Naive thymus-derived CD8-positive, alpha-beta T cell (primary cell): ENCODE measurements at regions not wholly inside any gene's neighbourhood (a gene's known extent, or its start where the extent isn't known, plus 50 kb on each side); places are given as distances from the start of the nearest gene placed in this dataset.
A peak's percentile ranks its signal among the peaks of the same experiment; 100 is the strongest.

Experiments used
- ATAC-seq, 2 donors: fragments of 150-1000 bp; cut with Tn5 transposase in 1 of 2; sonication (Bioruptor Pico), chemical (Tn5 transposase) in 1 of 2; 1 replicate in 1 of 2; 2 replicates in 1 of 2; pipeline ENCODE4 v1.10.0; 2021; ENCODE audit warnings: mild to moderate bottlenecking in 2 of 2, moderate library complexity in 2 of 2
- POLR2A ChIA-PET: fragments of 350-600 bp; sonication (Branson Sonifier 250); formaldehyde crosslinking; loops from one replicate; lab custom pipeline; 2021; ENCODE audit warnings: antibody characterized with exemption; lab: Charles Lee
- DNase-seq, 10 donors: peaks; one replicate each; pipeline versions ENCODE4 v3.0.0 to v3.0.0-alpha.2; 2020 to 2022
- H3K27ac Mint-ChIP-seq, 10 donors: one replicate each; pipeline ENCODE4 v1.8.0; 2020 to 2022; ENCODE audit warnings: mild to moderate bottlenecking in 10 of 10, mixed read lengths in 10 of 10, moderate library complexity in 4 of 10, inconsistent platforms in 1 of 10
- H3K27me3 Mint-ChIP-seq, 5 donors: one replicate each; pipeline ENCODE4 v1.8.0; 2021 to 2022; ENCODE audit warnings: mixed read lengths in 5 of 5
- H3K36me3 Mint-ChIP-seq, 3 donors: one replicate each; pipeline ENCODE4 v1.8.0; 2020 to 2022; ENCODE audit warnings: mixed read lengths in 3 of 3, mild to moderate bottlenecking in 2 of 3, inconsistent platforms in 1 of 3
- H3K4me1 Mint-ChIP-seq, 4 donors: one replicate each; pipeline ENCODE4 v1.8.0; 2021 to 2022; ENCODE audit warnings: mixed read lengths in 4 of 4
- H3K4me3 Mint-ChIP-seq, 10 donors: one replicate each; pipeline ENCODE4 v1.8.0; 2020 to 2022; ENCODE audit warnings: mild to moderate bottlenecking in 10 of 10, mixed read lengths in 10 of 10, moderate library complexity in 6 of 10, inconsistent platforms in 1 of 10
- H3K9me3 Mint-ChIP-seq, 9 donors: one replicate each; pipeline ENCODE4 v1.8.0; 2020 to 2022; ENCODE audit warnings: mixed read lengths in 9 of 9, mild to moderate bottlenecking in 3 of 9, inconsistent platforms in 1 of 9, moderate library complexity in 1 of 9

GRCh38 chr16:14369734-14370598 is 260.1 kb downstream of the PARN start:
- no peak for ATAC-seq
- DNase-seq, result no peak
- H3K4me3 Mint-ChIP-seq, result no peak overlapping the region
- peak overlapping the region in 1 of 10 donors; percentile 28 for H3K27ac Mint-ChIP-seq
- no peaks in the 10 kb centered on the region for H3K9me3 Mint-ChIP-seq
- POLR2A ChIA-PET, result no interaction called here
- H3K36me3 Mint-ChIP-seq, result no peaks in the 10 kb centered on the region
- no peaks in the 10 kb centered on the region for H3K4me1 Mint-ChIP-seq
- H3K27me3 Mint-ChIP-seq, result peaks cover 0 to 2% (median 0%) of the 10 kb centered on the region in 5 donors

GRCh38 chr16:14368399-14368798 is 261.7 kb downstream of the PARN start:
- POLR2A ChIA-PET, result no interaction called here
- Mint-ChIP-seq H3K27me3 (peaks cover 0 to 2% (median 0%) of the 10 kb centered on the region in 5 donors), H3K36me3 (no peaks in the 10 kb centered on the region), H3K27ac (no peak overlapping the region), H3K4me3 (no peak overlapping the region), H3K4me1 (no peaks in the 10 kb centered on the region), H3K9me3 (no peaks in the 10 kb centered on the region)
- no peak for ATAC-seq
- no peak for DNase-seq

- ATAC-seq, result no peak
- Mint-ChIP-seq H3K27ac (no peak overlapping the region), H3K4me3 (no peak overlapping the region), H3K36me3 (no peaks in the 10 kb centered on the region), H3K27me3 (peaks cover 0 to 2% (median 0%) of the 10 kb centered on the region in 5 donors), H3K9me3 (no peaks in the 10 kb centered on the region), H3K4me1 (no peaks in the 10 kb centered on the region)
- POLR2A ChIA-PET, result no interaction called here
- no peak for DNase-seq
These were observed 262.9 kb downstream of the PARN start for GRCh38 chr16:14366974-14367707.

- POLR2A ChIA-PET, result no interaction called here
- DNase-seq (no peak), ATAC-seq (no peak)
- Mint-ChIP-seq H3K9me3 (no peaks in the 10 kb centered on the region), H3K36me3 (no peaks in the 10 kb centered on the region), H3K4me1 (no peaks in the 10 kb centered on the region), H3K27ac (no peak overlapping the region), H3K4me3 (no peak overlapping the region), H3K27me3 (peaks cover 0 to 2% (median 0%) of the 10 kb centered on the region in 5 donors)
These were observed 263.6 kb downstream of the PARN start for GRCh38 chr16:14366447-14366846.

- Mint-ChIP-seq H3K27me3 (peaks cover 0 to 2% (median 0%) of the 10 kb centered on the region in 5 donors), H3K36me3 (no peaks in the 10 kb centered on the region), H3K4me3 (no peak overlapping the region), H3K9me3 (no peaks in the 10 kb centered on the region), H3K27ac (no peak overlapping the region), H3K4me1 (no peaks in the 10 kb centered on the region)
- POLR2A ChIA-PET, result no interaction called here
- DNase-seq (no peak), ATAC-seq (no peak)
These were observed 264.7 kb downstream of the PARN start for GRCh38 chr16:14365200-14365851.

- Mint-ChIP-seq H3K4me1 (no peaks in the 10 kb centered on the region), H3K27ac (no peak overlapping the region), H3K9me3 (no peaks in the 10 kb centered on the region), H3K4me3 (no peak overlapping the region), H3K36me3 (no peaks in the 10 kb centered on the region), H3K27me3 (peaks cover 0 to 2% (median 0%) of the 10 kb centered on the region in 5 donors)
- POLR2A ChIA-PET, result no interaction called here
- ATAC-seq (no peak), DNase-seq (no peak)
These were observed 265.5 kb downstream of the PARN start for GRCh38 chr16:14364386-14365199.

GRCh38 chr16:14364112-14364385 is 266.0 kb downstream of the PARN start:
- H3K4me3 Mint-ChIP-seq, result no peak overlapping the region
- no peak overlapping the region for H3K27ac Mint-ChIP-seq
- POLR2A ChIA-PET, result no interaction called here
- ATAC-seq (no peak), DNase-seq (no peak)
- peaks cover 0 to 2% (median 2%) of the 10 kb centered on the region in 5 donors for H3K27me3 Mint-ChIP-seq
- H3K4me1 Mint-ChIP-seq, result peaks cover 0 to under 1% (median 0%) of the 10 kb centered on the region in 4 donors
- H3K9me3 Mint-ChIP-seq, result no peaks in the 10 kb centered on the region
- no peaks in the 10 kb centered on the region for H3K36me3 Mint-ChIP-seq

GRCh38 chr16:14362774-14363371 is 267.2 kb downstream of the PARN start:
- DNase-seq (no peak), ATAC-seq (no peak)
- H3K9me3 Mint-ChIP-seq, result no peaks in the 10 kb centered on the region
- peak overlapping the region in 1 of 10 donors; percentile 8 for H3K27ac Mint-ChIP-seq
- H3K4me1 Mint-ChIP-seq, result peaks cover 0 to 4% (median 0%) of the 10 kb centered on the region in 4 donors
- POLR2A ChIA-PET, result no interaction called here
- H3K36me3 Mint-ChIP-seq, result no peaks in the 10 kb centered on the region
- H3K4me3 Mint-ChIP-seq, result no peak overlapping the region
- peaks cover 0 to 4% (median 2%) of the 10 kb centered on the region in 5 donors for H3K27me3 Mint-ChIP-seq

- H3K9me3 Mint-ChIP-seq, result no peaks in the 10 kb centered on the region
- H3K27me3 Mint-ChIP-seq, result peaks cover 0 to 4% (median under 1%) of the 10 kb centered on the region in 5 donors
- no peaks in the 10 kb centered on the region for H3K36me3 Mint-ChIP-seq
- ATAC-seq (no peak), DNase-seq (no peak)
- H3K4me1 Mint-ChIP-seq, result peaks cover 0 to 5% (median under 1%) of the 10 kb centered on the region in 4 donors
- no peak overlapping the region for H3K27ac Mint-ChIP-seq
- no peak overlapping the region for H3K4me3 Mint-ChIP-seq
- POLR2A ChIA-PET, result no interaction called here
These were observed 269.6 kb downstream of the PARN start for GRCh38 chr16:14360326-14361037.

- H3K9me3 Mint-ChIP-seq, result no peaks in the 10 kb centered on the region
- DNase-seq, result no peak
- no peak overlapping the region for H3K4me3 Mint-ChIP-seq
- peaks cover 0 to 4% (median 2%) of the 10 kb centered on the region in 5 donors for H3K27me3 Mint-ChIP-seq
- peaks cover 2 to 14% (median 10%) of the 10 kb centered on the region in 4 donors for H3K4me1 Mint-ChIP-seq
- POLR2A ChIA-PET, result no interaction called here
- no peaks in the 10 kb centered on the region for H3K36me3 Mint-ChIP-seq
- ATAC-seq, result no peak
- H3K27ac Mint-ChIP-seq, result no peak overlapping the region
These were observed 271.3 kb downstream of the PARN start for GRCh38 chr16:14358697-14359305.

GRCh38 chr16:14357328-14357727 is 272.7 kb downstream of the PARN start:
- no peaks in the 10 kb centered on the region for H3K9me3 Mint-ChIP-seq
- H3K4me3 Mint-ChIP-seq, result no peak overlapping the region
- no peak overlapping the region for H3K27ac Mint-ChIP-seq
- peaks cover 0 to 6% (median 2%) of the 10 kb centered on the region in 5 donors for H3K27me3 Mint-ChIP-seq
- H3K4me1 Mint-ChIP-seq, result peaks cover 2 to 14% (median 11%) of the 10 kb centered on the region in 4 donors
- POLR2A ChIA-PET, result no interaction called here
- DNase-seq (no peak), ATAC-seq (no peak)
- H3K36me3 Mint-ChIP-seq, result no peaks in the 10 kb centered on the region
